ENCODE measurements at regions not wholly inside any gene's neighbourhood (a gene's known extent, or its start where the extent isn't known, plus 50 kb on each side); places are given as distances from the start of the nearest gene placed in this dataset.

DNA sequence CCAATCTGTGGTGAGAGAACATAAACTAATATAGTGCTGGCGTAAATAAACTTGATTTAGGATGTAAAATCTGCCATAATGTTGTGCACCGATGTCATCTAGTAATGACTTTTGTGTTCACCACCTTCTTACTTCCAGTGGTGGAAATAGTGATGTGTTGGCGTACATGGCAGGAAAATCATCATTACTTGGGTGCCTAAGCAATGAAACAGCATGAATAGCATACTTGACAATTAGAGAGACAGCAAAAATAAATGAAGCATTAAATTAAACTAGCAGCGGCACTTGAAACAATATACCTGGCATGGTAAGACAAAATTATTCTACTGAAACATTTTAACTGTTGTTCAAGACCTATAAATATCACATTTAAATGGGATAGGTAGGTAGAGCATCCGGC lies 73.2 kb upstream of the DSC1 start:
- TF ChIP-seq, protein P1, sequence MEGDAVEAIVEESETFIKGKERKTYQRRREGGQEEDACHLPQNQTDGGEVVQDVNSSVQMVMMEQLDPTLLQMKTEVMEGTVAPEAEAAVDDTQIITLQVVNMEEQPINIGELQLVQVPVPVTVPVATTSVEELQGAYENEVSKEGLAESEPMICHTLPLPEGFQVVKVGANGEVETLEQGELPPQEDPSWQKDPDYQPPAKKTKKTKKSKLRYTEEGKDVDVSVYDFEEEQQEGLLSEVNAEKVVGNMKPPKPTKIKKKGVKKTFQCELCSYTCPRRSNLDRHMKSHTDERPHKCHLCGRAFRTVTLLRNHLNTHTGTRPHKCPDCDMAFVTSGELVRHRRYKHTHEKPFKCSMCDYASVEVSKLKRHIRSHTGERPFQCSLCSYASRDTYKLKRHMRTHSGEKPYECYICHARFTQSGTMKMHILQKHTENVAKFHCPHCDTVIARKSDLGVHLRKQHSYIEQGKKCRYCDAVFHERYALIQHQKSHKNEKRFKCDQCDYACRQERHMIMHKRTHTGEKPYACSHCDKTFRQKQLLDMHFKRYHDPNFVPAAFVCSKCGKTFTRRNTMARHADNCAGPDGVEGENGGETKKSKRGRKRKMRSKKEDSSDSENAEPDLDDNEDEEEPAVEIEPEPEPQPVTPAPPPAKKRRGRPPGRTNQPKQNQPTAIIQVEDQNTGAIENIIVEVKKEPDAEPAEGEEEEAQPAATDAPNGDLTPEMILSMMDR (IDR thresholded peaks at IDR 0.05; ENCODE audit: extremely low read depth, low read depth, low read length) = no peak
- H3K27me3 ChIP-seq (ENCODE audit: insufficient read depth, low read length) = no peaks in the 10 kb centered on the region
- H3K4me2 ChIP-seq (ENCODE audit: insufficient read depth, low read length) = no peak overlapping the region

DNA sequence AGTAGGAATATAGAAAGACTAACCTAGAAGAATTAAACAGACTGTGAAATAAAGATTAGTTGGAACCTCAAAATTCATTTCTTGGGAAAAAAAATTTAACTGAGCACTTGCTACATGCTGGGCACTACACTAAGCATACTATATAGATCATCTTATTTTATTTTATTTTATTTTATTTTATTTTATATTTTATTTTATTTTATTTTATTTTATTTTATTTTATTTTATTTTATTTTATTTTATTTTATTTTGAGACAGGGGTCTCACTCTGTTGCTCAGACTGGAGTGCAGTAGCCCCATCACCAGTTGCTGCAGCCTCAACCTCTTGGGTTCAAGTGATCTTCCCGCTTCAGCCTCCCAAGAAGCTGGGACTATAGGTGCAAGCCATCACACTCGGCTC lies 74.5 kb upstream of the DSC1 start:
- TF ChIP-seq, protein P1 (IDR thresholded peaks at IDR 0.05; ENCODE audit: extremely low read depth, low read depth, low read length) = no peak
- Histone ChIP-seq H2AFZ (ENCODE audit: low read length) (no peak overlapping the region), H3K27ac (ENCODE audit: low read depth, low read length) (no peak overlapping the region), H3K4me1 (ENCODE audit: insufficient read depth, low read length) (no peaks in the 10 kb centered on the region), H3K79me2 (ENCODE audit: insufficient read depth, low read length) (no peaks in the 10 kb centered on the region), H3K9me3 (ENCODE audit: low read depth, low read length) (no peaks in the 10 kb centered on the region), H4K20me1 (ENCODE audit: insufficient read depth, low read length) (no peaks in the 10 kb centered on the region), H3K4me2 (ENCODE audit: insufficient read depth, low read length) (no peak overlapping the region), H3K4me3 (ENCODE audit: insufficient read depth, low read length) (no peak overlapping the region), H3K36me3 (ENCODE audit: insufficient read depth, low read length) (no peaks in the 10 kb centered on the region), H3K27me3 (ENCODE audit: insufficient read depth, low read length) (no peaks in the 10 kb centered on the region)
- no peak for DNase-seq (ENCODE audit: insufficient read length, low spot score, missing footprints)

More for the DNA sequence above, 73.2 kb upstream of the DSC1 start:
- H3K36me3 ChIP-seq (ENCODE audit: insufficient read depth, low read length) = no peaks in the 10 kb centered on the region
- no peaks in the 10 kb centered on the region for H3K79me2 ChIP-seq (ENCODE audit: insufficient read depth, low read length)
- no peak overlapping the region for H3K4me3 ChIP-seq (ENCODE audit: insufficient read depth, low read length)
- no peaks in the 10 kb centered on the region for H4K20me1 ChIP-seq (ENCODE audit: insufficient read depth, low read length)
- no peaks in the 10 kb centered on the region for H3K9me3 ChIP-seq (ENCODE audit: low read depth, low read length)
- no peaks in the 10 kb centered on the region for H3K4me1 ChIP-seq (ENCODE audit: insufficient read depth, low read length)
- H2AFZ ChIP-seq (ENCODE audit: low read length) = no peak overlapping the region
- H3K27ac ChIP-seq (ENCODE audit: low read depth, low read length) = no peak overlapping the region
- no peak for DNase-seq (ENCODE audit: insufficient read length, low spot score, missing footprints)

DNA sequence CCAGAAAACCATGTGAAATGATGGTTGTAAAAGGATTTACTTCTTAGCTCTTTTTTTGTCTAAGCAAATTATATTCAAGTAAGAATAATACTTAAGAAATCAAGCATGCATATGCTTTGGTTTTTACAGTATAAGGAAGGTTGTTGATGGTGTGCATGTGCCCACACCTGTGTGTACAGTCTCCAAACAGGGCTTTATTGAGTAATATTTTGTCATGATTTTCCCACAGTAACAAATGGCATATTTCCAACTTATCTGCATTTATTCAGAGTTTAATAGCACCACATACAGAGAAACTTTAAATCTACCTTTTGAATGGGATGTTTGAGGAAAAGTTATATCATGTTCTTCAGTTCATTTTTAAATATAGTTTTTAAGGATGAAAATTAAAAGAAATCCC lies 76.5 kb upstream of the DSG1 start:
- no peak overlapping the region for H2AFZ ChIP-seq (ENCODE audit: low read length)
- H4K20me1 ChIP-seq (ENCODE audit: insufficient read depth, low read length) = no peaks in the 10 kb centered on the region
- no peaks in the 10 kb centered on the region for H3K79me2 ChIP-seq (ENCODE audit: insufficient read depth, low read length)
- TF ChIP-seq, protein P1 (IDR thresholded peaks at IDR 0.05; ENCODE audit: extremely low read depth, low read depth, low read length) = no peak
- no peaks in the 10 kb centered on the region for H3K4me1 ChIP-seq (ENCODE audit: insufficient read depth, low read length)
- no peaks in the 10 kb centered on the region for H3K27me3 ChIP-seq (ENCODE audit: insufficient read depth, low read length)
- no peaks in the 10 kb centered on the region for H3K36me3 ChIP-seq (ENCODE audit: insufficient read depth, low read length)
- H3K27ac ChIP-seq (ENCODE audit: low read depth, low read length) = no peak overlapping the region
- no peaks in the 10 kb centered on the region for H3K9me3 ChIP-seq (ENCODE audit: low read depth, low read length)
- no peak for DNase-seq (ENCODE audit: insufficient read length, low spot score, missing footprints)
- H3K4me3 ChIP-seq (ENCODE audit: insufficient read depth, low read length) = no peak overlapping the region
- no peak overlapping the region for H3K4me2 ChIP-seq (ENCODE audit: insufficient read depth, low read length)

DNA sequence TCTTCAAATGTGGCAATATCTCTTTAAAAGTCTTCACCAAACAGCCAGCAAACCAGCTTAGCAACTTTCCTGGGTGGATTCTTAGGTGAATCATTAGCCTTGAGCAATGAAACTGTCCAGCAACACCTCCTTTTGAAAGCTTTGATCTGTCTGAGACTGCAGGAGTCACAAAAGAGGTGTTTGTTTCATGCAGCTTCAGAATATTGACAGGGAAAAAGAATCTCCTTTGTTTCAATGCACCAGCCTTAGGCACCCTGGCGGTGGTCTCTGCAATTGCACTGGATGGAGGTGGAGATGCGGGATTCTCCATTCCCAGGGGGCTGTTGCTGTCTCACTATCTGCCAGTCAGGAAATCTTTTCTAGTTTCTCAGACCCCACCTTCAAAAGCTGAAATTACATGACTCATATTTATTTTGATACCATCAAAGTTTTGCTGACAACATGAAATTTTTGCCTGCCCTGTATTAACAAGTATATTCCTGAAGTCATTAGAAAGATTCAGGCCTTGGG lies 76.0 kb upstream of the DSG1 start:
- no peaks in the 10 kb centered on the region for H3K27me3 ChIP-seq (ENCODE audit: insufficient read depth, low read length)
- H3K79me2 ChIP-seq (ENCODE audit: insufficient read depth, low read length) = no peaks in the 10 kb centered on the region
- no peak overlapping the region for H3K4me3 ChIP-seq (ENCODE audit: insufficient read depth, low read length)
- no peak overlapping the region for H3K27ac ChIP-seq (ENCODE audit: low read depth, low read length)
- H3K36me3 ChIP-seq (ENCODE audit: insufficient read depth, low read length) = no peaks in the 10 kb centered on the region
- no peaks in the 10 kb centered on the region for H4K20me1 ChIP-seq (ENCODE audit: insufficient read depth, low read length)
- no peak overlapping the region for H2AFZ ChIP-seq (ENCODE audit: low read length)
- no peak overlapping the region for H3K4me2 ChIP-seq (ENCODE audit: insufficient read depth, low read length)
- H3K4me1 ChIP-seq (ENCODE audit: insufficient read depth, low read length) = no peaks in the 10 kb centered on the region
- DNase-seq (ENCODE audit: insufficient read length, low spot score, missing footprints) = no peak
- TF ChIP-seq, protein P1 (IDR thresholded peaks at IDR 0.05; ENCODE audit: extremely low read depth, low read depth, low read length) = peak; percentile 25
- no peaks in the 10 kb centered on the region for H3K9me3 ChIP-seq (ENCODE audit: low read depth, low read length)
